ENCODE measurements at regions not wholly inside any gene's neighbourhood (a gene's known extent, or its start where the extent isn't known, plus 50 kb on each side); places are given as distances from the start of the nearest gene placed in this dataset.

DNA sequence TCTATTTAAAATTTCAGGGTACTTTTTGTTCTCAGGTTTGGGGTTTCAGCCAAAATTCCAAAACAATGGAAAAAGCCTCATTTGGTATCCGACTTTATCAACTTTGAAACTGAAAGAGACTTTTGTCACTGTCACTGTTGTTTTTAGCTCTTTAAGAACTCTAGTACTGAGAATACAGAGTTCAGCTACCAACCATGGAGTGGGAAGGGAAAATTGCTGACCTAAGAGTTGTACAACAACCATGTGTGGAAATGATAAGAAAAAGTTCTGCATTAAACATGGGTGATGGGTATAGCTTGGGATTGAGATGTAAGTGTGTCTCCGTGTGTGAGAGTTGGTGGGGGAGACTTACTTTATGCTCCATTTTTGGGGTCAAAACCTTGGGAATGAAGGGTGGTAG is 206.6 kb upstream of the LRATD1 start:
- TF ChIP-seq, protein P1, sequence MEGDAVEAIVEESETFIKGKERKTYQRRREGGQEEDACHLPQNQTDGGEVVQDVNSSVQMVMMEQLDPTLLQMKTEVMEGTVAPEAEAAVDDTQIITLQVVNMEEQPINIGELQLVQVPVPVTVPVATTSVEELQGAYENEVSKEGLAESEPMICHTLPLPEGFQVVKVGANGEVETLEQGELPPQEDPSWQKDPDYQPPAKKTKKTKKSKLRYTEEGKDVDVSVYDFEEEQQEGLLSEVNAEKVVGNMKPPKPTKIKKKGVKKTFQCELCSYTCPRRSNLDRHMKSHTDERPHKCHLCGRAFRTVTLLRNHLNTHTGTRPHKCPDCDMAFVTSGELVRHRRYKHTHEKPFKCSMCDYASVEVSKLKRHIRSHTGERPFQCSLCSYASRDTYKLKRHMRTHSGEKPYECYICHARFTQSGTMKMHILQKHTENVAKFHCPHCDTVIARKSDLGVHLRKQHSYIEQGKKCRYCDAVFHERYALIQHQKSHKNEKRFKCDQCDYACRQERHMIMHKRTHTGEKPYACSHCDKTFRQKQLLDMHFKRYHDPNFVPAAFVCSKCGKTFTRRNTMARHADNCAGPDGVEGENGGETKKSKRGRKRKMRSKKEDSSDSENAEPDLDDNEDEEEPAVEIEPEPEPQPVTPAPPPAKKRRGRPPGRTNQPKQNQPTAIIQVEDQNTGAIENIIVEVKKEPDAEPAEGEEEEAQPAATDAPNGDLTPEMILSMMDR (IDR thresholded peaks at IDR 0.05 in 4 of 5, conservative IDR thresholded peaks at IDR 0.05 in 1 of 5) = no peak
- TF ChIP-seq POLR2A (IDR thresholded peaks at IDR 0.05) = no peak

All from gastrocnemius medialis (tissue), 4 donors.